ENCODE measurements at regions not wholly inside any gene's neighbourhood (a gene's known extent, or its start where the extent isn't known, plus 50 kb on each side); places are given as distances from the start of the nearest gene placed in this dataset.

DNA sequence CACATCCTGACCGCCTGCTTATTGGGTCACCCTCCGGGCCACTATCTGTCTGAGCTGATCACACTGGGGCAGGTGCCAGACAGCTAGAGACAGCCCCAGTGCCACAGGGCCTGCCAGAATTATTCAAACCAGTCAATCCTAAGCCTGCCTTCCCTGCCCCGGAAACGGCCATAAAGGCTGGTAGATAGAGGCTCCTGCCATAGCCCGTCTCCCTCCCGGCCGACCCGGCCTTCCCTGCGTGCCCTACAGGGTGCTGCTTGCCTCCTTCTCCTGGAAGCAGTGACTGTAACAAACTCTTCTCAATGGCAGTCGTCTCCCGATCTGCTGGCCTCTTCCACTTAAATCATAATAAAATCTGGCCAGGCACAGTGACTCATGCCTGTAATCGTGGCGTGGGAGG lies 158.6 kb upstream of the SOX1 start:
- intact Hi-C loops (cut with DNase I; ENCODE audit: low total_unique reads) (no loop called here), in situ Hi-C loops (cut with MboI; ENCODE audit: low pct_ligation_motif_present in 1 of 4, low pct_unique_long_range_greater_than_20kb in 1 of 4, low sequenced_read_pairs in 3 of 4) (no loop called here)
- Histone ChIP-seq H3K4me3 (no peak overlapping the region), H3K36me3 (no peaks in the 10 kb centered on the region), H3K27me3 (no peaks in the 10 kb centered on the region), H3K9me3 (no peaks in the 10 kb centered on the region), H3K27ac (no peak overlapping the region), H3K4me1 (no peaks in the 10 kb centered on the region)
- 20 to 80% methylated on average over 1 to 13 of the region's 13 CpGs for WGBS, 2 donors (ENCODE audit: low coverage in 1 of 2)
- no peak for DNase-seq
- TF ChIP-seq EP300 (IDR thresholded peaks at IDR 0.05; ENCODE audit: low read depth), result no peak

DNA sequence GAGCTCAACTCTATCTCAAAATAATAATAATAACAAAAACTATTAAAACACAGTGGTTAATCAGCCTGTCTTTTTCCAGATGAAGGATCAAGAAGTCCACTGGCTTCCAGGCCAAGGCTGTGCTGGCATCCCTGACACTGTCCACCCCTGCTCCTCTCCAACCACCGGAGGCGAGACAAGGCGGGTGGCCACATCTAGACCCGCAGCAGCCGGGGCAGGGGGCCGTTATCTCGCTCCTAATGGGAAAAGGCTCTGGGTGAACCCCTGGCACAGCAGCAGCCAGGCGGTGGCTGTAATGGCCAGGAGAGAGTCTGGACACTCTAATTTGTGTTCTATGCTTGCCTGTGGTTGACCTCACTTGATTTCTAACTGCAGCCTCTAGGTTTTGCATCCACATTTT lies 158.0 kb upstream of the SOX1 start:
- no peak for DNase-seq
- TF ChIP-seq POLR2A (IDR thresholded peaks at IDR 0.05) (no peak), POLR2AphosphoS5 (IDR thresholded peaks at IDR 0.05) (no peak), EP300 (IDR thresholded peaks at IDR 0.05; ENCODE audit: low read depth) (no peak)
- TF ChIP-seq, protein P1, sequence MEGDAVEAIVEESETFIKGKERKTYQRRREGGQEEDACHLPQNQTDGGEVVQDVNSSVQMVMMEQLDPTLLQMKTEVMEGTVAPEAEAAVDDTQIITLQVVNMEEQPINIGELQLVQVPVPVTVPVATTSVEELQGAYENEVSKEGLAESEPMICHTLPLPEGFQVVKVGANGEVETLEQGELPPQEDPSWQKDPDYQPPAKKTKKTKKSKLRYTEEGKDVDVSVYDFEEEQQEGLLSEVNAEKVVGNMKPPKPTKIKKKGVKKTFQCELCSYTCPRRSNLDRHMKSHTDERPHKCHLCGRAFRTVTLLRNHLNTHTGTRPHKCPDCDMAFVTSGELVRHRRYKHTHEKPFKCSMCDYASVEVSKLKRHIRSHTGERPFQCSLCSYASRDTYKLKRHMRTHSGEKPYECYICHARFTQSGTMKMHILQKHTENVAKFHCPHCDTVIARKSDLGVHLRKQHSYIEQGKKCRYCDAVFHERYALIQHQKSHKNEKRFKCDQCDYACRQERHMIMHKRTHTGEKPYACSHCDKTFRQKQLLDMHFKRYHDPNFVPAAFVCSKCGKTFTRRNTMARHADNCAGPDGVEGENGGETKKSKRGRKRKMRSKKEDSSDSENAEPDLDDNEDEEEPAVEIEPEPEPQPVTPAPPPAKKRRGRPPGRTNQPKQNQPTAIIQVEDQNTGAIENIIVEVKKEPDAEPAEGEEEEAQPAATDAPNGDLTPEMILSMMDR (IDR thresholded peaks at IDR 0.05), result no peak
- WGBS, 2 donors (ENCODE audit: low coverage in 1 of 2), result 90% methylated on average over 8 of the region's 8 CpGs; no CpG with 5 or more reads in 1 of the 2 donors
- intact Hi-C loops (cut with DNase I; ENCODE audit: low total_unique reads) (no loop called here), in situ Hi-C loops (cut with MboI; ENCODE audit: low pct_ligation_motif_present in 1 of 4, low pct_unique_long_range_greater_than_20kb in 1 of 4, low sequenced_read_pairs in 3 of 4) (no loop called here)
- H3K36me3 ChIP-seq, result no peaks in the 10 kb centered on the region
- H3K9me3 ChIP-seq, result no peaks in the 10 kb centered on the region
- no peak overlapping the region for H3K4me3 ChIP-seq
- H3K4me1 ChIP-seq, result no peaks in the 10 kb centered on the region
- no peak overlapping the region for H3K27ac ChIP-seq
- no peaks in the 10 kb centered on the region for H3K27me3 ChIP-seq

DNA sequence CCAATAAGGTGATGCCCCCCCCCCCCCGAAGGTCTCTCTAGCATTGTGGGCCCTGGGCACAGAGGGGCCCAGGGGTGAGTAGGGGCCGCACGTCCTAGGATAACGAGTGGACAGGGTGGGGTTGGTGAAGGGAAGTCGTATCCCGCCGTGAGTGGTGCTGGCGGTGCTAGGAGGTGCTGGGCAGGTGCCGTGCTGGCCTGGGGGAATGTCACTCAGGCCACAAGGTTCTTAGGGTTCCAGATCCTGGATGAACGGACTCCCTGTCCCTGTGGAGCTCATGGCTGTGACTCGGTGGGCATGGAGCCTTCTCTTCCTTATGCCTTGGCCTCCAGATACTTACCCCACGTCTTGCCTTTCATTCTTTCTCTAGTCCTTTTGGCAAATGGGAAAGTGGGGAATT lies 157.4 kb upstream of the SOX1 start:
- no peaks in the 10 kb centered on the region for H3K36me3 ChIP-seq
- TF ChIP-seq POLR2AphosphoS5 (IDR thresholded peaks at IDR 0.05) (no peak), EP300 (IDR thresholded peaks at IDR 0.05; ENCODE audit: low read depth) (no peak), POLR2A (IDR thresholded peaks at IDR 0.05) (no peak)
- TF ChIP-seq, protein P1 (IDR thresholded peaks at IDR 0.05), result no peak
- H3K27me3 ChIP-seq, result no peaks in the 10 kb centered on the region
- no peak overlapping the region for H3K4me3 ChIP-seq
- H3K4me1 ChIP-seq, result no peaks in the 10 kb centered on the region
- H3K9me3 ChIP-seq, result no peaks in the 10 kb centered on the region
- no peak for DNase-seq
- intact Hi-C loops (cut with DNase I; ENCODE audit: low total_unique reads), result no loop called here
- in situ Hi-C loops (cut with MboI; ENCODE audit: low pct_ligation_motif_present in 1 of 4, low pct_unique_long_range_greater_than_20kb in 1 of 4, low sequenced_read_pairs in 3 of 4), result no loop called here
- WGBS, 2 donors (ENCODE audit: low coverage in 1 of 2), result 60 to 83% methylated on average over 1 to 12 of the region's 12 CpGs
- H3K27ac ChIP-seq, result no peak overlapping the region

DNA sequence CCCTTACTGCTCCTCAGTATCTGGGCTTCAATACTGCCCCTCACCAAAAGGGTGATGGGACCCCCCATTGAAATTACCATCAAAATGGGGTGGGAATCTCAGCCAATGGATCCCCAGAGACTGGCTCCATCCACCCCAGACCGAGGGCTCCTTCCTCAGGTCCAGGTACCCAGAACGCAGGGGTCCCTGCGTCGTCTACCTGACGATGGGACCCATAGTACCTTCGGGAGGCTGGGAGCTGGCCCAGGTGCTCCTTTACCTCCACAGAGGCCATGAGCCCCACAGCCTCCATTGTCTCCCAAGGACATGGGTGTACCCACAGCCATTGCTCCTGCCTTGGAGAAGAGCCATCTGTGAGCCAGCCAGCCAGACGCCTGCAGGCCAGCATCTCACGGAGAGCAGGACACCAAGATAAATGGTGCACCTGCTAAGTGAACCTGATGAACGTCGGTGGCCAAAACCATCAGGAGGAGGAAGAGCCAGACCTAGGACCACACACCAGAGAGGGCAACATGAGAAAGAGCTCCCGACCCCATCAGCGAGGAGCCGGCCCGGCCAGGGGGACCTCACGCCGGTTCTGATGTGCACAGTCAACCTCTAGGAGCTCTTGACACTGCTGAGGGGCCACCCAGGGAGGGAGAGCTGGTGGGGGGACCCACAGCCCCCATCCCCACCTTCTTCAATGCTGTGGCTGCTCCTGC lies 156.8 kb upstream of the SOX1 start:
- no peak for DNase-seq
- H3K27ac ChIP-seq, result no peak overlapping the region
- intact Hi-C loops (cut with DNase I; ENCODE audit: low total_unique reads) (no loop called here), in situ Hi-C loops (cut with MboI; ENCODE audit: low pct_ligation_motif_present in 1 of 4, low pct_unique_long_range_greater_than_20kb in 1 of 4, low sequenced_read_pairs in 3 of 4) (no loop called here)
- TF ChIP-seq, protein P1 (IDR thresholded peaks at IDR 0.05), result no peak
- TF ChIP-seq POLR2A (IDR thresholded peaks at IDR 0.05), result no peak
- no peak for TF ChIP-seq EP300 (IDR thresholded peaks at IDR 0.05; ENCODE audit: low read depth)
- no peak for TF ChIP-seq POLR2AphosphoS5 (IDR thresholded peaks at IDR 0.05)
- H3K4me3 ChIP-seq, result no peak overlapping the region
- 93% methylated on average over 16 of the region's 16 CpGs; no CpG with 5 or more reads in 1 of the 2 donors for WGBS, 2 donors (ENCODE audit: low coverage in 1 of 2)
- no peaks in the 10 kb centered on the region for H3K36me3 ChIP-seq
- H3K9me3 ChIP-seq, result no peaks in the 10 kb centered on the region
- H3K4me1 ChIP-seq, result no peaks in the 10 kb centered on the region
- no peaks in the 10 kb centered on the region for H3K27me3 ChIP-seq
